ENCODE measurements at regions not wholly inside any gene's neighbourhood (a gene's known extent, or its start where the extent isn't known, plus 50 kb on each side); places are given as distances from the start of the nearest gene placed in this dataset.

DNA sequence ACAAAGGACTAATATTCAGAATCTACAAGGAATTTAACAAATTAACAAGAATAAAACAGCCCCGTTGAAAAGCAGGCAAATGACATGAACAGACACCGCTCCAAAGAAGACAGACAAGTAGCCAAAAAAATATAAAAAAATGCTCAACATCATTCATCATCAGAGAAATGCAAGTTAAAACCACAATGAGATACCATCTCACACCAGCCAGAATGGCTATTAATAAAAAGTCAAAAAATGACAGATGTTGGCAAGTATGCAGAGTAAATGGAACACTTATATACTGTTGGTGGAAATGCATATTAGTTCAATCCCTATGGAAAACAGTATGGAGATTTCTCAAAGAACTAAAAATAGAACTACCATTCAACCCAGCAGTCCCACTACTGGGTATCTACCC, 302.7 kb upstream of the RGMB start:
- Histone ChIP-seq H4K20me1 (ENCODE audit: insufficient read depth) (no peaks in the 10 kb centered on the region), H3K27me3 (ENCODE audit: insufficient read depth, low read depth) (no peaks in the 10 kb centered on the region), H2AFZ (ENCODE audit: low read depth) (no peak overlapping the region), H3K9ac (no peak overlapping the region), H3K79me2 (ENCODE audit: insufficient read depth, low read depth) (no peaks in the 10 kb centered on the region), H3K27ac (no peak overlapping the region), H3K4me2 (no peak overlapping the region), H3K36me3 (ENCODE audit: insufficient read depth) (no peaks in the 10 kb centered on the region), H3K4me3 (IDR thresholded peaks at IDR 0.05; ENCODE audit: insufficient read depth, low read depth, low read length) (no peak overlapping the region), H3K4me1 (ENCODE audit: low read depth, poor library complexity, severe bottlenecking) (no peaks in the 10 kb centered on the region)
- TF ChIP-seq, protein P1, sequence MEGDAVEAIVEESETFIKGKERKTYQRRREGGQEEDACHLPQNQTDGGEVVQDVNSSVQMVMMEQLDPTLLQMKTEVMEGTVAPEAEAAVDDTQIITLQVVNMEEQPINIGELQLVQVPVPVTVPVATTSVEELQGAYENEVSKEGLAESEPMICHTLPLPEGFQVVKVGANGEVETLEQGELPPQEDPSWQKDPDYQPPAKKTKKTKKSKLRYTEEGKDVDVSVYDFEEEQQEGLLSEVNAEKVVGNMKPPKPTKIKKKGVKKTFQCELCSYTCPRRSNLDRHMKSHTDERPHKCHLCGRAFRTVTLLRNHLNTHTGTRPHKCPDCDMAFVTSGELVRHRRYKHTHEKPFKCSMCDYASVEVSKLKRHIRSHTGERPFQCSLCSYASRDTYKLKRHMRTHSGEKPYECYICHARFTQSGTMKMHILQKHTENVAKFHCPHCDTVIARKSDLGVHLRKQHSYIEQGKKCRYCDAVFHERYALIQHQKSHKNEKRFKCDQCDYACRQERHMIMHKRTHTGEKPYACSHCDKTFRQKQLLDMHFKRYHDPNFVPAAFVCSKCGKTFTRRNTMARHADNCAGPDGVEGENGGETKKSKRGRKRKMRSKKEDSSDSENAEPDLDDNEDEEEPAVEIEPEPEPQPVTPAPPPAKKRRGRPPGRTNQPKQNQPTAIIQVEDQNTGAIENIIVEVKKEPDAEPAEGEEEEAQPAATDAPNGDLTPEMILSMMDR (conservative IDR thresholded peaks at IDR 0.05; ENCODE audit: low read depth, low read length) = no peak

DNA sequence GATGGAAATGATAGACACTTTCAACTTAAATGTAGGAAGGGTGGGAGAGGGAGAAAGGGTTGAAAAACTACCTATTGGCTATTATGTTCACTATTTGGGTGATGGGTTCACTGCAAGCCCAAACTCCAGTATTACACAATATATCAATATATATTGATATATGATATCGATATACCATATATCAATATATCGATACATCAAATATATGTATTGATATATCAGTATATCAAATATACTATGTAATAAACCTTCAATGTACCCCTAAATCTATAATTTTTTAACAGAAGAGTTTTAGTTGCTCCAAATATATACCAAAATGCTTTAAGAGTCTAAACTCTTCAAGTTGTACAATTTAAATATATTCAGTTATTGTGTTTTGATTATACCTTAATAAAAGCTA, 302.0 kb upstream of the RGMB start:
- Histone ChIP-seq H3K4me2 (no peak overlapping the region), H3K4me3 (IDR thresholded peaks at IDR 0.05; ENCODE audit: insufficient read depth, low read depth, low read length) (no peak overlapping the region), H3K27ac (no peak overlapping the region), H3K27me3 (ENCODE audit: insufficient read depth, low read depth) (no peaks in the 10 kb centered on the region), H3K4me1 (ENCODE audit: low read depth, poor library complexity, severe bottlenecking) (no peaks in the 10 kb centered on the region), H3K79me2 (ENCODE audit: insufficient read depth, low read depth) (no peaks in the 10 kb centered on the region), H2AFZ (ENCODE audit: low read depth) (no peak overlapping the region), H3K9ac (no peak overlapping the region), H3K36me3 (ENCODE audit: insufficient read depth) (no peaks in the 10 kb centered on the region), H4K20me1 (ENCODE audit: insufficient read depth) (no peaks in the 10 kb centered on the region)
- TF ChIP-seq, protein P1 (conservative IDR thresholded peaks at IDR 0.05; ENCODE audit: low read depth, low read length) = no peak

DNA sequence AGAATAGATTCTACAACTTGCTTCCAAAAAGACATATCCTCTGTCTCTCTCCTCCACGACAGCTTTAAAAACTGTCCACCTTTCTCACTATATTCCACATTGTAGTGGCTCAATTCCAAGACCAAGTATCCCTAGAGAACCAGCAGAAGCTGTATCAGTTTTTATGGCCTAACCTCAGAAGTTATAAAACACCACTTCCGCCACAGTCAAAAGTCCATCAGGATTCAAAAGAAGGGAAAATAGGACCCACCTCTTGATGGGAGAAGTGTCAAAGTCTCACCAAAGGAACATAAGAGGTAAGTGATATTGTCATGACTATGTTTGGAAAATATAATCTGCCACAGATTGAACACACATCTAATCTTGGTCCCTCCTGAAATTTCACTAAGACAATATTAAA, 299.2 kb upstream of the RGMB start:
- Histone ChIP-seq H3K79me2 (ENCODE audit: insufficient read depth, low read depth) (no peaks in the 10 kb centered on the region), H3K27me3 (ENCODE audit: insufficient read depth, low read depth) (no peaks in the 10 kb centered on the region), H3K36me3 (ENCODE audit: insufficient read depth) (no peaks in the 10 kb centered on the region), H4K20me1 (ENCODE audit: insufficient read depth) (no peaks in the 10 kb centered on the region), H3K27ac (no peak overlapping the region), H3K4me2 (no peak overlapping the region), H3K9ac (no peak overlapping the region), H3K4me3 (IDR thresholded peaks at IDR 0.05; ENCODE audit: insufficient read depth, low read depth, low read length) (no peak overlapping the region), H2AFZ (ENCODE audit: low read depth) (no peak overlapping the region), H3K4me1 (ENCODE audit: low read depth, poor library complexity, severe bottlenecking) (no peaks in the 10 kb centered on the region)
- TF ChIP-seq, protein P1 (conservative IDR thresholded peaks at IDR 0.05; ENCODE audit: low read depth, low read length) = no peak

DNA sequence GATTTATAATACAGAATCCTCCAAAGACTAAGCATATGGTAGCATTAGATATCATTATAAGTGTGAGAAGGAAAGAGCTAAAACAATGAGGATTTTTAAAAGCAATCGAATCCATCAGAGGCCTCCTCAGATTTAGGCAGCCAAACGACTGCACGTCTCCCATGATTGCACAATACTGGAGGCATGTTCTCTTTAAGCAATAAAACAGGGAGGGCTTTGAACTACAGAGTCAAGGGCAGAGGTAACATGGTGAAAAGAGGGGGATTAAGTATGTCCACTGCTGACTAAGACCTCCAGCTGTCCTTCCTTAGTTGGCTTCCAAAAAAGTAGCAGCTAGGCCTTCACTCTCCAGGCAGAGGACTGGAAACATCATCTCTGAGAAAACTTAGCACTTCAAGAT, 298.7 kb upstream of the RGMB start:
- Histone ChIP-seq H4K20me1 (ENCODE audit: insufficient read depth) (no peaks in the 10 kb centered on the region), H3K79me2 (ENCODE audit: insufficient read depth, low read depth) (no peaks in the 10 kb centered on the region), H2AFZ (ENCODE audit: low read depth) (no peak overlapping the region), H3K36me3 (ENCODE audit: insufficient read depth) (no peaks in the 10 kb centered on the region), H3K27ac (no peak overlapping the region), H3K4me3 (IDR thresholded peaks at IDR 0.05; ENCODE audit: insufficient read depth, low read depth, low read length) (no peak overlapping the region), H3K9ac (no peak overlapping the region), H3K4me2 (no peak overlapping the region), H3K27me3 (ENCODE audit: insufficient read depth, low read depth) (no peaks in the 10 kb centered on the region), H3K4me1 (ENCODE audit: low read depth, poor library complexity, severe bottlenecking) (no peaks in the 10 kb centered on the region)
- TF ChIP-seq, protein P1 (conservative IDR thresholded peaks at IDR 0.05; ENCODE audit: low read depth, low read length) = no peak

Measured in KMS-11 (cell line).